ENCODE measurements at regions not wholly inside any gene's neighbourhood (a gene's known extent, or its start where the extent isn't known, plus 50 kb on each side); places are given as distances from the start of the nearest gene placed in this dataset.

- TF ChIP-seq CTCF (IDR thresholded peaks at IDR 0.05) (no peak), POLR2A (IDR thresholded peaks at IDR 0.05) (no peak)
Observed at GRCh38 chr1:229006121-229006870, 264.6 kb upstream of the RAB4A start.

Measured in Peyer's patch (tissue), 4 donors.